Left kidney (tissue), 1 donor: ENCODE measurements at regions not wholly inside any gene's neighbourhood (a gene's known extent, or its start where the extent isn't known, plus 50 kb on each side); places are given as distances from the start of the nearest gene placed in this dataset.

Experiments
- DNase-seq: peaks from one replicate; pipeline ENCODE4 v3.0.0-alpha.2; 2013

DNA sequence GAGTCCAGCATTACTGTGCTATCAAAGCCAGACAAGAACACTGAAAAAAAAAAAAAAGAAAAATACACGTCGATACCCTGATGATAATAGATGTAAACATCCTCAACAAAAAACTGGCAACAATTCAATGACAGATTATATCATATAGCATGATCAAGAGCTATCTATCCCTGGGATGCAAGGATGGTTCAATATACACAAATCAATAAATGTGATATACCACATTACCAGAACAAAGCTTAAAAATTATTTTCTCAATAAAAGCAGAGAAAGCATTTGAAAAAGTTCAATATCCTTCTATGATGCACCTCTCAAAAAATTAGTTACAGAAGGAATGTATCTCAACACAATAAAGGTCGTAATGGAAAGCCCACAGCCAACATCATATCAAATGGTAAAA lies 332.8 kb upstream of the MMADHC start:
- DNase-seq, result no peak

DNA sequence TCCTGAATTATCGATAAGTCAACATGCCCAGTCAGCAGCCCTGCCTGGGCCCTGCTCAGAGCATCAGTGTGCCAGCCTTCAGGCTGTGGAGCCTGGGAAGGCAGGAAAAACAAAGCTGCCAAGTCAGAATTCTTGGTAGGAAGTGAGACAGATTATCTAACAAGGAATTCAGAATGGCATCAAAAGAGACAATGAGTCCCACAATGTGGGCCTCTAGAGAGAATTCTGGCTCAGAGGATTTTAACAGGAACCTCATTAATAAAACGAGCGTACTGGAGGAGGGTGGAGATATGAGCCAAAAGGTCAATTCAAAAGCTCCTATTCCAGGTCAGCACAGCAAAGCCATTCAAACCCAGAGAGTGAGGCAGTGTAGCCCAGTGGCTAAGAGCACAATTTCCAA lies 327.6 kb upstream of the MMADHC start:
- no peak for DNase-seq

DNA sequence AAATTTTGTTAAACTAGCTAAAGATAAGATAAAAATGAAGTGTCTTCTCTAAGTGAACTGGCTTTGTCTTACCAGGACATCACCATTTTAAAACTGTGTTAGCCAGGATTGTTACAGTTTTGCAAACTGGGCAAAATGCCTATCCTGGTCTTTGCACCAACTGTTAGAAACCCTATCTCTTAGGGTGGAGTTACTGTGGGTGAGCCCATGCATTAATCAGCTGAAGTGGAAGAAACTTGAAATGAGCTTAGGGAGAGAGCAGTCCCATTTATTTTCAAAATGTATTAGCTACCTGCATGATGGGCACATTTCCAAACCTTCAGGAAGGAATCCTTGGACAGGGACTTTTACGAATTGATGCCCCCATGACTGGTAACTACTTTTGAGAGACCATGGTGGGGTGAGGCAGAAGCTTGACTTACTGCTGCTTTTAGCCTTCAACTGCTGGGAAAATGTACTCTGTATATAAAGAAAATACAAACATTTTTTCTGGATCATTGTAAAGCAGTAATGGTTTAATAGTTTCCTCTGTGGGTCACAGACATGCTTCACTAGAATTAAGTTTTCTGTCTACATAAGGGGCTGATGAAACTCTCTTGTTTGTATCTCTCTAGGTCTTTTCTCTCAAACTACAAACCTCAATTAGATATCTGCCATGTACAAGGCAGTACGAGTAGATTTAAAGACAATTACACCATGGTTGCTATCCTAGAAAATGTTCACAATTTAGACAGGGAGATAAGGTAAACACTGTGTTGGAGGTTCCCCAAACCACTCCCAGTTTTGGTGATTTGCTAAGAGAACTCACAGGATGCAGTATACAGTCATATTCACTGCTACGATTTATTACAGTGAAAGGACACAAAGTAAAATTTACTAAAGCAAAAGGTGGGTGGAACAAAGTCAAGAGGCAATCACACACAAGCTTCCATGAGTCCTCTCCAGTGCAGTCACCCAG lies 321.4 kb upstream of the MMADHC start:
- no peak for DNase-seq

DNA sequence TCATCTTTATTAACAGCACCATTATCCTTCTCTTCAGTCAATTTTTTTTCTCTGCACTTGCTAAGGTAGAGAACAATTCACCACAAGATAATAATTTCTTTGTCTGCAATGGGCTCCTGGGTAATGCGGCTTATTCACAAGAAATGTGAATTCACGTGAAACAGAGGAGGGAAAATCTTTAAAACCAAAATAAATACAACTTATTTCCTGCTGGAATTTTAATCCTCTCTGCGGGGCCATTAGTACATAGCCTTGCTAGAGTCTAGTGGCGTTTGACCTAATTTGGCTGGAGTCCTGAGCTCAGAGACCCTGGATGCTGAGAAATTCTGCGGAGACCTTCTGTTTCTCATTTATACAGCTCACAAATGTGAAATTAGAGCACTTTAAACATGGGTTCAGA lies 319.3 kb upstream of the MMADHC start:
- no peak for DNase-seq

DNA sequence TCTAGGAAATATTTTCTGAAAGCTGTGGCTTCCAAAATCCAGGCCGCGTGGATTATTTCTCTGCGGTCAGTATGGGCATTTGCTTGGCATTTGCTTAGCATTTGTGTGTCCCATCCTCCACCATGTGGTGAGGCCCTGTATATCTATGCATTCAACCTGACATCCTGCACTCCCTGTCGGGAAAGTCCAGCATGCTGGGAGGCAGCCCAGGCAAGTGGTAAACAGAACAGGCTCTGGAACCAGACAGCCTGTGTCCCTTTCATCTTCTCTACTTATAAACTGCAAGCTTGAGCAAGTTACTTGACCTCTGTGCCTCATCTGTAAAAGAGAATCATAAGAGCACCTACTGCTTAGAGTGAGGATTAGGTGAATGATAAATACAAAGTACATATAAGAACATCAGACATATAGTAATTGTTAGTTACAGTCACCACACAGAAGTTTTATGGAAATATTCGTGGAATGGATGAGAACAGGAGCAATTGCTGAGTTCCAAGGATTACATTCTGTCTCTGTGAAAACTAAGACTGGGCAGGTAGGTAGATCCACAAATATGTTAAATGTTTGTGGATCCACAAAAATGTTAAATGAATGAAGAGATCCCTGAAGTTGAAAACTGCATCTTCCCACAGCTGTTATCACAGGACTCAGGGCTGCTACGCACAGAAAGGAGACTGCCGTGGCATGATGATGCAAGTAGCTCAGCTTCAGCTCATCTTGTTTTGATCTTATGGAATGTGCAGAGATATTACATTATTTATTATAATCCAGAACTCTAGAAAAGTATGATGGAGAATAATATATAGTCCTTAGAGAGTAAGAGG lies 317.0 kb upstream of the MMADHC start:
- DNase-seq, result no peak

DNA sequence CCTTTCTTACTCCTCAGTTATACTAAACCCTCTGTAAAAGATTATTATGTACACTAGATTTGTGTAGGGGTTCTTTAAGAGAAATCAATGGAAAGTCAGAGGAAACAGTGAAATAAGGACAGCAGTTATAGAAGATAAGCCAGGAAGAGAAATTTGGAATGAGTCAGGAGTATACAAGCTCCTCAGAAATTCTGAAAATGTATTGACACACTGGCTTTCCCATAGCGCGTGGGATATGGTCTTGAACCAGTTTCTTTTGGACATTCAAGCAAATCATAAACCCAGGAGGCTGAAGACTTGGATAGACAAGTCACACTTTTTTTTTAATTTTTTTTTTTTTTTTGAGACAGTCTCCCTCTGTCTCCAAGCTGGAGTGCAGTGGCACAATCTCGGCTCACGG lies 316.1 kb upstream of the MMADHC start:
- no peak for DNase-seq

DNA sequence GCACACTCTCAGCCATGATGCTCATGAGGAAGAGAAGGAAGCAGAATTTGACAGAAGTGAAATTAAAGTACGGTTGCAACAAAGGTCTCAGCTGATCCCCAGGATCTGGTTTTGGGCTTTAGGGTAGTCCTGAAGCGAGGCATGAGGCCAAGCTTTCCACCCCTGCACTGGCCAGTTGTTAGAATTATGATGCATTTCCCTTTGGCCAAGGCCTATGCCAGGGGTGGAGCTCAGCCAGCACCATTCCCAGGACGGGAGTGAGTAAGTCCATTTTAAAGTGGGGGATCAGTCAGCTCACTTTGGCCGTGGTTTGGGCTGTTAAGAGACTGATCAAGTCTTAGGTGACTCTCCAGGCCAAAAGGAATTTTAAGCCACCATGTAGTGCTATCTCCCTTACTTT lies 314.5 kb upstream of the MMADHC start:
- no peak for DNase-seq

DNA sequence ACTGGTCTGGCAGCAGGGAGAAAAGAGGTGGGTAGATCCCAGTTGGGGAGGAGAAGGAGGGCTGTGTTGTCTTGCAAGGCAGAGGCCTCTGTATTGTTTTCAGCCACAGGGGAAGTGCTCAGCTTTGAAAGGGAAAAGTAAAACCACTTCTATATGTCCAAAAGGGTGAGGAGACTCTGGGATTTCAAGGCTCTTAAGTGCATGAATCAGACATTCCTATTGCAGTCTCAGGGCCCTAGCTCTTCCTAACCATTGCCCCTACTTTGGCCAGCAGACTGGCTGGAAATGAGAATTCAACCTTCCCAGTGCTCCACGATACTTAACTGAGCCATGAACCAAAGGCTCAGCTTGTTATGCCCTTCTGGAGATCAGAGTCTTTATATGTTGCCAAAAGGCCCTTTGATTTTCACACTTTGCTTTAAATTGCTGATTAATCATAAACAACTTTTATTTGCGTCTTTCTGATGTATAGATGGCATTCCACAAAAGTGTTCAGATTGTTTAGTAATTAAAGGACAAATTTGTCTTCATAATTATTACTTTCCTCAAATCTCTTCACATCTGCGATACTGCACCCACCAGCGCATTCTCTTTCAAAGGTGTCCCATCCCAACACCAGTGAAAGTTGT lies 313.8 kb upstream of the MMADHC start:
- no peak for DNase-seq

DNA sequence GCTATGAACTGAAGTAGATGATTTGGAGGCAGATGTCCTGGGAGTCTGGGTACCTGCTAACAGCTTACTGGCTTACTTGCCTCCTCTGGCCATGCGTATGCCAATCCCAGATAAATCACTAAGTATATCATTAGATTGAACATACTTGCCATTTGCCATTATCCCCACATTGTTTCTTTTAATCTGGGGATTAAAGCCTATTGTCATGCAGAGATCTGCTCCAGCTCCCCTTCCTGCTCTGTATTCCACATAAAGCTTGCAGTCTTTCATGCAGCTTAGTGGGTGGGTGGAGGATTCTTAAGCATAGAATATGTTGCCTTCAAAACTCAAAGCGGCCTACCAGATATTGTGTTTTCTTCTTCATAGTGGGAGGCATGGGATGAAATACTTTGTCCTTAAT lies 311.8 kb upstream of the MMADHC start:
- DNase-seq, result no peak

DNA sequence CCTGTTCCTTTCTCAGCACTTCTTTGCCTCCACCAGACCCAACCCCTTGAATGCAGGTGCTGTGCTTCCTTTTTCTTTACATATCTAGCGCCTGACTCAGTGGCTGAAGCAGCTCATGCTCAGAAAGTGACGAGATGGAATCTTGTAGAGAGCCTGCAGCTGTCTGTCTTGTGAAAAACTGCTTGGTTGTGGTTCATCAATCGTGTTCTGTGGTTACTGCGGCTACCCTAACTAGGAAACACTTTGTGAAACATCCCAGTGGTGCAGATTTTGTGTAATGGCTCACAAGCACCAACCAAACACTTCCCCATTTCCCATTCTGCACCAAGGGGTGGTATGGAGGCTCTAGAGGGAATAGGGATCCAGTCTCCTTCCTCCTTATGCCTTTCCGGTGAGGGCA lies 307.2 kb upstream of the MMADHC start:
- DNase-seq, result no peak

DNA sequence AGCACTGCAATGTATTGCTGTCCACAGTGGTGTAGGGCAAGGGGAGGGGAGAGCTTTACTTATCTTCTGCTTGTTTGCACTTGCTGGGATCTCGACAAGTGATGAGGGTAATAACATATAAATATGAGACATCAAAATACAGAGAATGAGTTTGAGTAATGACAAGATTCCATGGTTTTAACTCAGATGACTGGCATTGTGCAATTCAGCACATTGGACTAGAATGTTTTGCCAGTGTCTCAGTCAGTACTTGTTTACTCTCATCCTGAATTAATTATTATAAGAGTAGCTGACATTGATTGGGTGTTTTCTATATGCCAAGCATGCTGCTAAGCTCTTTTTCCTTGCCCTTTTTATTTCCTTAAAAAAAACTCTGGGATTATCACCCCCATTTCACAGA lies 306.7 kb upstream of the MMADHC start:
- no peak for DNase-seq

DNA sequence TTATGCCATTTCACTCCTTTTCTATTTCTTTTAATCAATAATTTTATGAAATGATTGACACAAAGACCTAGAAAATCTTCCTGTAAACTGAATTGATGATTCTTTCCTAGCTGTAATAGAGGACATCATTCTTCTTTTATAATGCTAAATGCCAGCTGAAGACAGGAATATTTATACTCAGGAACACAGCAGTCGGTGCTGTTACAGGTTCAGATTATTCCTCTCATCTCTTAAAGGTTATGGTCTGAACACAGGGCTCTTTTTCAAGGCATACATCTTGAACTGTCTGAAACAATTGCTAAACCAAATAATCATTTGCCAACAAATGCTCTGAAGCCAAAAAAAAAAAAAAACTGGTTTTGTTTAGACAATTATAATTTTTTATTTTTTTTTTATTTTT lies 305.0 kb upstream of the MMADHC start:
- no peak for DNase-seq

DNA sequence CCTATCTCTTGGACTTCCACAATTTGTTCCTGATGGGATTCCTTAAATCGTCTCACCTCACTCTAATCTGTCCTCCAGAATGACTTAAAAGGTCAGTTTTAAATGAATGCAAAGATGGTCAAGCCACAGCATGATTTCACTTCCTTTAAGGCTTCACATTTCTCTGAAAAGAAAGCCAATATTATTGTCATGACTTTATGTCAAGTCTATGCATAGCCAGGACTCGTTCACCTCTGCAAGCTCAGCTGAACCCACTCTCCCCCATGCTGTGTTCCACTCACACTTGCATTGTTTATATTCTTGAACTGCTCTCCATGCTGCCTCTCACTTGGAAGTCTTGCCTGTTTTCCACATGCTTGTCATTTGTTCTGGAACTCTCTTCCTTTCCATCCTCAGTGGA lies 298.4 kb upstream of the MMADHC start:
- no peak for DNase-seq

DNA sequence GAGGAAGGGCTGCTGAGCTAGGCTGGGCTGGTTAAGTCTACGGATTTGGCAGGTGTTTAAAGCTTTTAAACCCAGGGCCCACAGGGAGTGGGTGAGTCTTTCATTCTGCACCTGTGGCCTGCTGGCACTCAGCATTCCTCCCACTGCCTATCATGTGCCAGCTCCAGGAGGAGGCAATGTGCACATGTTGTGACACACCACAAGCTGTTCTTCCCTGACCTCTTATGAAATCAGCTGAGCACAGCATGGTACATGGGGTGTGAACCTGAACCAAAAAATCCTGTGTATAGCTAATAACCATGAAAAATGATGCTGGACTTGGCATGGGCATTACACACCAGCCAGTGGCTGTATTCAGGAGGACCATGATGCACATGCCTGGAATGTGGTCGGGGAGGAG lies 297.9 kb upstream of the MMADHC start:
- DNase-seq, result no peak

DNA sequence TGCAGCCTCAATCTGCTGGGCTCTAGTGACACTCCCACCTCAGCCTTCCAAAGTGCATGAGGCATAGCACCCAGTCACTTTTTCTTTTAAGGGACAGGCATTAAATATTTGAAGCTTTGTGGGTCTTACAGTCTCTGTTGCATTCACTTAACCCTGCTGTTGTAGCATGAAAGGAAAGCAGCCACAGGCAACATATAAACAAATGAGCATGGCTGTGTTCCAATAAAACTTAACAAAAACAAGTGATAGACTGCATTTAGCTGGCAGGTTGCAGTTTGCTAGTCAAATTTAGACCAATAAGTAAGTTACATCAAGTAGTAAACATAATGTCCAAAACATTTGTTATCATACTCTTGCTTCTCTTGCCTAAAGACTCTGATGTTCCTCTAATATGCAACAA lies 297.3 kb upstream of the MMADHC start:
- no peak for DNase-seq

DNA sequence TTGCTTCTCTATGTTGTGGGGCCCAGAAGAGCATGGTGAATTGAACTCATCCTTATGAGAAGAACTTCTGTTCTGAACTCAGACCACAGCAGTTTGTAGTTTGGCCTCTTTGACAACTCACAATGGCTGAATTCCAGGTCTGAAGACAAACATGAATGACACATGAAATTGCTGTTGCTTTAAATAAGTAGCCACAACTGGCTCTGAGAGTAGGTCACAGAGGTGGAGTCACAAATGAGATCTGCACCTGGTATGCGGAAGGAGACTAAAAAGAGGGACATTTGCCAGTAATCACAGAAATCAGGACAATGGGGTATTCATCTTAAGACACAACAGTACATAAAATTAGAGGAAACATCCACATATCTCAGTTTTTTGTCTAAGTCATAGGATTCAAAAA lies 290.3 kb upstream of the MMADHC start:
- no peak for DNase-seq

DNA sequence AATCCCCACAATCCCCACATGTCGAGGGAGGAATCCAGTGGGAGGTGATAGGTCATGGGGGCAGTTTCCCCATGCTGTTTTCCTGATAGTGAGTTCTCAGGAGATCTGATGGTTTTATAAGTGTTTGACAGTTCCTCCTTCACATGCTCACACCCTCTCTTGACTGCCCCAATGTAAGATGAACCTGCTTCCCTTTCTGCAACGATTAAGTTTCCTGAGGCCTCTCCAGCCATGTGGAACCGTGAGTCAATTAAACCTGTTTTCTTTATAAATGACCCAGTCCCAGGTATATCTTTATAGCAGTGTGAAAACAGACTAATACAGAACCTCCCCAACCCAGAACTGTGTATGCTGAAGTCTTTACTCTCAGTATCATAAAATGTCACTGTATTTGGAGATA lies 289.5 kb upstream of the MMADHC start:
- no peak for DNase-seq

DNA sequence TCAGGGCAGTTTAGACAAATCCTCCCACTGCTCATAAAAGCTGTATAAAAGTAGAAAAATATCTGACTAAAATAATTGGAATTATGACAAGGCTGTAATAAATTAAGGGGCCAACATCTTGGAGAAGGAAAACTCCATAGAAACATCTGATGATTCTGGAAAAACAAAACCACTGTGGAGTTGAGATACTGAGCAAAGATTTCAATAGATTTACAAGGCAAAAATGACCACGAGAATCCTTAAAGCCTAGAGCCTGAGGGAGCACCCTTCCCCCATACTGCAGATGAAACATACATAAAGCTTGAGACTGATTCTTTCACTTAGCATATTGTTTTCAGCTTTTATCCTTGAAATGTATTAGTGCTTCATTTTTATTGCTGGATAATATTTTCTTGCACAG lies 286.4 kb upstream of the MMADHC start:
- no peak for DNase-seq

DNA sequence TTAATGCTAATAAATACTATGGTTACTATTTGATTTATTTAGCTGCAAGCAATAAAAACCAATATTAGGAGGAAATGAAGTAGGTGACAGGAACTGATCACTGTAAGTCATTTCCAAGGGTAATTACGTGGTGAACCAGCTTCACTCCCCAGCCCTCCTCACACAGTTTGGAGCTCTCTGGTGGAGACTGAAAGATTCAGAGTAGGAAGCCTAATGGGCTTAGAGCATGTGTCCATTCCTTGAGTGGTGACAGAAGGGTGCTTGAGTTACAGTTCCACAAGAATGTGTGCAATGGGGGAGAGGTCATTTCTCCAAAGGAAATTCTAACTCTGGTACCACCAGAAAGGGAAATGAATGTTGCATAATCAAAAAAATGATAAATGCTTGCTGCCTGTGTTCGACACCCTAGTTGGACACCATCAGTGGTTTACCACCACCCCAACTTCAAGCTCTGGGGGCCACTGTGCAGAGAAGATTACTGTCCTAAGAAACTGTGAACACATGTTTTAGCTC lies 285.1 kb upstream of the MMADHC start:
- DNase-seq, result no peak

DNA sequence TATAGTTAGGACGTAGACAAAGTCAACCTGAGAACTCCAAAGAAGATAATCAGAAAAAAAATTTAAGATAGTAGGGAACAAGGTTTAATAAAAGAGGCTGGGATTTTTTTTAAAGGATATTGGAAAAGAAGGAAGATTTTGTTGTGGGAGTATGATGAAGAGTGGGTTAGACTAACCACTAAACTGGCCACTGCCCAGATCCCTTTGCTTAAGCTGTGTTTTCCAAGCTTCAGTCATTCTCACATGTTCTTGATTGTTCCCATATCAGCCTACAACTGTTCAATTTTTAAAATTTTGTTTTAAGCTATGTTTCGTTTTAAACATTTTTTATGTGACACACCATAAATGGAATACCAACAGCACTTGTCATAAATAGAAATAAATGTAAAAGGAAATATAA lies 284.5 kb upstream of the MMADHC start:
- DNase-seq, result no peak

DNA sequence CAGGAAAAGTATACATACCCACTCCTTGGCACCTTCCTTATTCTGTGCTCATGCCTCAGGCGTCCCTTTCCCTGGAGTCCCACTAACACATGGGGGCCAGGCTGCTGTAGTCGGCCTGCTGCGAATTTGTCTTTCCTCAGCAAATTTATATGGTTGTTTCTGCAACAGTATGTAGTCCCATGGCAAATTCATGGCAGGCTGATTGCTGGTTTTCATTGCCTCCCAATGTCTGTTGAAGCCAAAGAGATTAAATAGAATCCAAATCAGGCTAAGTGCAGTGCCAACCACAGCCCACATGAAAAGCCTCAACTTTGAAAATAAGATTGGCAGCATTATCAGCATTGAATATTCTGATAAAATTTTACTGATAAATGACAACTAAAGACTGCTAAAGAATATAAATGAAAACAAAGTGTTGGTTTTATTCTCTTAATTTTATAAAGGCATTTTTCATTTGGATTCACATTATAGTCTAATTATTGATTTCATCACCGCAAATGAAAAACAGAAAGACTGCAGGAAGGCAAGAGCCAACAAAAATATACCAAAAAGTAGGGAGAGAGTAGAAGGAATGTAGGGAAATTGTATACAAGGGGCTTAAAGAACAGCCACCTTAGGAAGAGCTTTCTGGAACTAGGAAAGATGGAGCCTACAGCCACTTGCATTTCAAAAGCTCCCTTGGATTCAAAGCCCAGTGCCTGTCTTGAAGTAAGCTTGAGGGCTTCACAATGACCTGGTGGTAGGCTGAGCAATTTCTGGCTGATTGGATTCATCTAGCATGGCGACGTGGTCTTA lies 283.7 kb upstream of the MMADHC start:
- DNase-seq, result no peak

DNA sequence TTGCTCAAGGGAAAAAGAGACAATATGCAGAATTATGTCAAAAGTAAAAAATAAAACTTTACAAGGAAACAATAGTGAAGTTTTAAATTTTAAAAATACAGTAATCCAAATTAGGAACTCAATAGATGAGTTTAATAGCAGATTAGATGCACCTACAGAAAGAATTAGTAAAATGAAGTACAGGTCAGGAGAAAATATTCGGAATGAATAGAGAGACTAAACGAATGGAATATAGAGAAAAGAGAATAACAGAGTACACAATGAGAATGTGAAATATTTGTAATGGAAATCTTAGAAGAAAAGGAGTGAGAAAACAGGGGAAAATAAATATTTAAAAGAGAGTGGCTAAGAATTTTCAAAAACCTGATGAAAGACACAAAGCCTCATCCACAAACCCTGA lies 275.7 kb upstream of the MMADHC start:
- DNase-seq, result no peak
